ENCODE measurements at regions not wholly inside any gene's neighbourhood (a gene's known extent, or its start where the extent isn't known, plus 50 kb on each side); places are given as distances from the start of the nearest gene placed in this dataset.

- TF ChIP-seq CTCF (IDR thresholded peaks at IDR 0.05) (no peak), POLR2AphosphoS5 (IDR thresholded peaks at IDR 0.05) (no peak), POLR2A (IDR thresholded peaks at IDR 0.05) (no peak)
Measured at GRCh38 chrX:39672405-39672804, 425.4 kb downstream of the BCOR start.

All from transverse colon (tissue), 4 donors.